NOMO-1 (cell line): ENCODE measurements at regions not wholly inside any gene's neighbourhood (a gene's known extent, or its start where the extent isn't known, plus 50 kb on each side); places are given as distances from the start of the nearest gene placed in this dataset.
A peak's percentile ranks its signal among the peaks of the same experiment; 100 is the strongest.
"Not testable (repeated sequence)": the region's sequence is repeated elsewhere in the genome, so short reads cannot be mapped to it uniquely, and the experiment has no call there.

Experiments
- DNase-seq, 2 experiments: peaks; one replicate each; lab custom pipeline; 2025; ENCODE audit not compliant: unreplicated experiment in 2 of 2; lab: John Stamatoyannopoulos, UW

DNA sequence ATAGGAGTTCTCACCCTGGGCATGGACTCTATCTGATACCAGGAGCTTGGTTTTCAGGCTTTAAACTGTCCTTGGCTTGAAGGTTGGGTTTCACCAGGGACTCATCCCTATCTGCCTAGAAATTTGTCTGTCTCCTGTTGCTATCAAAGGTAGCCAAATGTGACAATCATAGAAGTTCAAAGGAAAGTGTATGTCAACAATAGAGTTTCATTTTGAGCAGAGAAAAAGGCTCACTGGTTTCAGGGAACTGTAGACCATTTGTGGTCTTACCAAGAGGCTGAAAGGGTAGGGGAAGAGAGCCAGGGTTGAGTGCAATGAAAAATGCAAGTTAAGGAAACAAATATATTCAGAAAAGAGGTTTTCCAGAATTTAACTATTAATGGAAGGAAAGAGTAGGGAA, 966.8 kb upstream of the CITED2 start:
- DNase-seq: no peak

DNA sequence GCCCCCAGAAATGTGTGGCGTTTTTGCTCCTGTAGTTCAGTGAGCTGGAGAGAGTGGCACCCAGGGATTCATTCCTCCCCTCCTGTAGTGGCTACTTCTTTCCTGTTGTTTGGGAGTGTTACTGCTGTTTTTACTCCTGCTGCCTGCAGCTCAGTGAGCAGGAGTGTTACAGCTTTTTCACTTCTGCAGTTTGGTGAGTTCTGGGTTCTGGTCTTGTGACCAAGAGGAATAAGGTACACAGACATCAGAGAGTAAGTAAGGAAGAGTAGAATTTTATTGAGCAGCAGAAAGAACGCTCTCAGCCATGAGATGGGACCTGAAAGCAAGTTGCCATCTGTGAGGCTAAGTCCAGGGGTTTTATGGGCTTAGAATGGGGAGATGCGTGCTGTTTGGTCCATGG, 966.3 kb upstream of the CITED2 start:
- DNase-seq: no peak

DNA sequence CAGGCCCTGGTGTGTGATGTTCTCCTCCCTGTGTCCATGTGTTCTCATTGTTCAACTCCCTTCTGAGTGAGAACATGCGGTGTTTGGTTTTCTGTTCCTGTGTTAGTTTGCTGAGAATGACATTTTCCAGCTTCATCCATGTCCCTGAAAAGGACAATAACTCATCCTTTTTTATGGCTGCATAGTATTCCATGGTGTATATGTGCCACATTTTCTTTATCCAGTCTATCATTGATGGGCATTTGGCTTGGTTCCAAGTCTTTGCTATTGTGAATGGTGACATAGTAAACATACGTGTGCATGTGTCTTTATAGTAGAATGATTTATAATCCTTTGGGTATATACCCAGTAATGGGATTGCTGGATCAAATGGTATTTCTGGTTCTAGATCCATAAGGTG, 964.6 kb upstream of the CITED2 start:
- not testable (repeated sequence) for DNase-seq

DNA sequence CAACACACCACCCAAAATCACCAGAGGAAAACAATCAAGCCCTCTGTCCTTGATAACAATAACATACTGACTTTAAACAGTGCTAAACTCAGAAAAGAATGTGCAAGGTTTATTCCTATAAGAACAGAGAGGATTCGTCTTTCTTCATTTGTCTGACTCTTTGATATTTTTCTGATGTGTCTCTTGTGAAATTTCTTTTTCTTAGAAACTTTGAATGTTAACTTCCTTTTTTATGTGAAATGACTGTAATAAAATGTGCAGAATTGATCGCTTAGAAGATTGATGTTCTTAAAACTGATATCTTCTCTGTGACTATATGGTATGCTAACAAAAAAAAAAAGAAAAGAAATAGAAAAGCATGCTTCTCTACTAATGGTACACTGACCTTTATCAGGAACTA, 947.4 kb upstream of the CITED2 start:
- DNase-seq: peak in 1 of 2 experiments; percentile 60

DNA sequence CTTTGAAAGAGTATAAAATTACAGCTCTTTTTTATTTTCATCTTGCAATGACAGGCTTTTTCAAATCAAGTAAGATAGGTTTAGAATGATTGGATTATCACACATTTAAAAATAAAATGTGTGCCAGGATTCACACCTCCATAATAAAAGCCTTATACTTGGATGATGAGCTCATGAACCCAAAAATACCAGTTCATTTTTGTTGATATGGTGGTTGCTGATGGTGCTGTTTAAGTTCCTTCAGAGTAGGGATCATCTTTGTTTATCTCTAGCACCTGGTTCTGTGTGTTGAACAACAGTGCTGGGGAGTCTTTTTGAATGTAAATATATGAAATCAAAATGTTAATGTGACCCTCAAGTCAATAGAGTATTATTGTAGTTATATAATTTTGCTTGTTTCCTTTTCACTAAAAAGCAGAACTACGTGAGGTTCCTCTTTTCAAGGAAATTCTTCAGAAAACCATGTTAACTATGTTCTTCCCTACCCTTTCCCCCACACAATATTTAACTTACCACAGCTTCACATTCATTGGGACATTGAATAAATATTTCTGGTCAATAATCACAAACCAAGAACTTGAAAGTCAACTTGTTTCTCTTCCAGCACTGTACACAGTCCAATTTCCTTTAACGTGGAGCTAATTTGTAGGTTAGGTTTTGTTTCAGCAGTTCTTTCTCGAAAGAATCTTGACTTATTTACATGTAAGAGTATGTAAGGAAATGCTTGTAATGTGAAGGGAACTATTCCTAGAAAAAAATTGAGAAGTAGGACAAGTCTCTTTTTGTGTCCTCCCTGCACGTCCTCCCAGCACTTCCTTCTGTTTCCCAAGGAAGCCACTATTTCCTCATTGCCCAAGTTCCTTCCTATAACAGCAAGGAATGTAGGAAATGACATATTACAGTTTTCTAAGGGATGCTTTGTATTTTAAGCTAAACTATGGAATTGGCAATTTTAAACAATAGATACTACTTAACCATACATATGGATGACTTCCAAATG, 945.9 kb upstream of the CITED2 start:
- DNase-seq: peak in 1 of 2 experiments; percentile 82

GRCh38 chr6:140319209-140319608, 944.8 kb upstream of the CITED2 start:
- no peak for DNase-seq

- DNase-seq: no peak
Observed at GRCh38 chr6:140318408-140318807, 944.0 kb upstream of the CITED2 start.

GRCh38 chr6:140317950-140318349, 943.5 kb upstream of the CITED2 start:
- DNase-seq: no peak

DNA sequence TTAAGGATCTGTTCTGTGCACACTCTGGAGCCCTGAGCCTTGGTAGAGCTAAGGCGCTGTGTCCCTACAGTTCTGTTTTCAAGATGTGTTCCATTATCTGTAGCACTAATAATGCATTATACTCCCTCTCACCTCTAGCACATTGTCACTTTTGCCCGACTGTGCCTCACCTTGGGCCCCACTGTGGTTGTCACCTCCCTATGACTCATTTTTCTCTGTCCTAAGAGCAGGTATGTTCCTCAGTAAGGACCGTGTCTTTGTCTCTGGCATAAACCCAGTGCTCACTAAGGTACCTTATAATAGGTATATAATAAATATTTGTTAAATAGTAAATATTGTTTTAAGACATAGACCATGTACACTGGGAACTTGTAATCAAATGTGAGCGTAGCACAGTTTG, 942.5 kb upstream of the CITED2 start:
- DNase-seq: no peak

DNA sequence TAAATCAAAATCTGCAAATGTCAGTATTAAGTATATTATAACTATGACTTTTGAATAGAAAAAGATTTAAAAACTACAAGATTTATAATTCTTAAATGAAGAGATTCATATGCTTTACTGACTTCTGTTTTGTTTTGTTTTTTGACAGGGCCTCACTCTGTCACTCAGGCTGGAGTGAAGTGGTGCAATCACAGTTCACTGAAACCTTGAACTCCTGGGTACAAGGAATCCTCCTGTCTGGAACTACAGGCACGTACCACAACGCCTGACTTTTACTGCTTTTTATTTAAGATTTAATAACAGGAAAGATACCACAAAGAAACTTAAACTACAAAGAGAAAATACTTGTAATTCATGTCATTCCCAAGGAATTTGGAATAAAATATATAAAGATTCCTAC, 940.2 kb upstream of the CITED2 start:
- DNase-seq: no peak

DNA sequence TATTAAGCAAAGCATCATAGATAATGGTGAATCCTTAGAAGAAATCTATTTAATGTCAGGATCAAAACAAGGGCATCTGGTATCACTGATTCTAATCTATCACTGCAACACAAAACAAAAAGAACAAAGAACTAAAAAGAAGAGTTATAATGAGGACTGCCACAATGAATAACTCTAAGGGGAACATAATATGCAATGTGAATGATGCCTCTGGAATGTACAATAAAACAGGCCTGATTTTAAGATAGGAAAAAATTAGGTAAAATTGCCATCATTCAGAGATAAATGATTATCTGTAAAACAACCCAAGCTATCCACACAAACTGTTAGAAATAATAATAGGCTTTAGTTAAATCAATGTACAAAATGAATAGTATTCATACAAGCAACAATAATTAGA, 936.7 kb upstream of the CITED2 start:
- no peak for DNase-seq

- no peak for DNase-seq
Observed at GRCh38 chr6:140303218-140303949, 928.9 kb upstream of the CITED2 start.

GRCh38 chr6:140300331-140300730, 925.9 kb upstream of the CITED2 start:
- DNase-seq: no peak

GRCh38 chr6:140289186-140289585, 914.7 kb upstream of the CITED2 start:
- no peak for DNase-seq

DNA sequence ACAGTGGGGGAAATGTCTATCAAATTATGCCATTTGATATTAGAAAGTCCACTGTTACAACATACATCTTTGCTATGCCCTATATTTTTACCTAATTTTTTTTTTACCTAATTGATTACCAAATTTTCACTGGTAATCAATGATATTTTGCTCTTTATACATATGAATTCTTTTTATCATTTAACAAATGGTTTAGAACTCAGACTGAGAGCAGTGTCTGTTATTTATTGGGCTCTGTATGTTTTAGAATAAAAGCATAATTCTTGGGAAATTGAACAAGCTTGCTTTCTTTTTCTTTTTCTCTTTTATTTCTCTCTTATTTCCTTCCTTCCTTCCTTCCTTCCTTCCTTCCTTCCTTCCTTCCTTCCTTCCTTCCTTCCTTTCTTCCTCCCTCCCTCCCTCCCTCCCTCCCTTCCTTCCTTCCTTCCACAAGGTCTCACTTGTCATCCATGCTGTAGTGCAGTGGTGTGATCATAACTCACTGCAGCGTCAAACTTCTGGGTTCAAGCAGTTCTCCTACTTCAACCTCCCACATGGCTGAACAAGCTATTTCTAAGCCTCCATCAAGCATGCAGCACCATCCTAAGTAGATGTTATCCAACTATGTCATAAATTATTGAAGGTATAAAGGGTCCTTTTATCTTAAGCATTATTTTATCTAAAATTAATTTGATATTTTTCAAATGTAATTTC, 911.7 kb upstream of the CITED2 start:
- no peak for DNase-seq

DNA sequence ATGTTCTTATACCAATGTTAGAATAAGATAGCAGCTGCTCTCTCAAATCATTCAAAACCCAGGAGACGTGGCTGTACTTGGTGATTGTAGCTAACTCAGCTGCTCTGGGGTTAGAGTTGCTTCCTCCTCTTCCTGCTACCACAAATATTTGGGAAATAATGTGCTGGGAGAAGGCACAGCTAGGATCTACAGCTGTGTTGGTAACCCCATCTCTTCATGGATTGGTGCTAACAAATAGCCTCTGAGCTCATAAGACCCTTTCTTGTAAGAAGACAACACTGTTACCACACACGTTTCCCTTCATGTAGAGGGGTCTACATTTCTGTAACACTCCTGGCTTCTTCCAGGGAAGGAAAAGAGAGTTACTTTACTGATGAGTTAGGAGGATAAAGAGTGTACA, 911.0 kb upstream of the CITED2 start:
- DNase-seq: no peak

GRCh38 chr6:140284871-140285270, 910.4 kb upstream of the CITED2 start:
- no peak for DNase-seq

DNA sequence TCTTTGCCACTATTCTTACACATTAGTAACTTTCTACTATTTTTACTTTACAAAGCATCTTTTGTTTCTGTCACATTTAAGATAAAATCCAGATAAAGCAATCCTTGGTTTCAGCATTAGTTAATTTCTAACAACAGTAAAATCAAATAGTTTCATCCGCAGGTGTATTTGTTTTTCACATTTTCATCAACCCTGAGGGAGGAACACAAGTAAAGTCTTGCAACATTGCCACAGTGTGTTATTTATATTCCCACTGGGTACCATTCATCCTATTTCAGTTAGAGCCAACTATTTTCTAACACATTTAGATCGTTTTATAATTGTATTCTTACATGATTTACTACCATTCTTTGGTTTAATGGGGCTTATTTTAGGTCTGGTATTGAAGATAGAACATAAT, 908.7 kb upstream of the CITED2 start:
- DNase-seq: no peak

GRCh38 chr6:140281767-140282166, 907.3 kb upstream of the CITED2 start:
- no peak for DNase-seq

DNA sequence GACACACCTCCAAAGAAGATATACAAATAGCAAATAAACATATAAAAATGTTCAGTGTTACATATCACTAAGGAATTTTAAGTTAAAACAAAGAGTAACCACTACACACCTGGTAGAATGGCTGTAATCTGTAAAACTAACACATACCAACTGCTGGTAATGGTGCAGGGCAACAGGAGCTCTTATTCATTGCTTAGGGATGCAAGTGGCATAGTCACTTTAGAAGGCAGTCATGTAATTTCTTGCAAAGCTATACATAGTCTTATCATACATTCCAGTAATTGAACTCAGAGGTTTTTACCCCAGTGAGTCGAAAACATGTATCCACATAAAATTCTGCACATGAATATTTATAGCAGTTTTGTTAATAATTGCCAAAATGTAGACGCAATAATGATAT, 906.8 kb upstream of the CITED2 start:
- DNase-seq: no peak

DNA sequence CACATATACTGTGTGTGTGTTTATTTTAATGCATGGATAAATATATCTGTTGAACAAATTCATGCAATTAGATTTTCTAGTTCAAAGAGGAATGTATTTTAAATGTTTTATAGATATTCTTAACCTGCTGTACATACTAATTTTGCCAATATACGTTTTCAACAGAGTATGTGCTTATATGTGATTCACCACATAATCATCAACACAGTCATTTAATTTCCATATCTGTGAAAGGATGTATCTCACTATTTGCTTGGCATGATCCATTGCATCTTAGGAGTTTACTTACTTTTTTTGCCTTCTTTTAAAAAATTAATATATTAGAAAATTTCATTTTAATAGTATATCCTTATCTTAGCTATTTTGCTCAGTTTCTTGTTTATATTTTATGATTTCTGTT, 902.3 kb upstream of the CITED2 start:
- DNase-seq: no peak
